Fibroblast of mammary gland (primary cell): ENCODE measurements at regions not wholly inside any gene's neighbourhood (a gene's known extent, or its start where the extent isn't known, plus 50 kb on each side); places are given as distances from the start of the nearest gene placed in this dataset.
"Not testable (repeated sequence)": the region's sequence is repeated elsewhere in the genome, so short reads cannot be mapped to it uniquely, and the experiment has no call there.

Experiments used
- DNase-seq: peaks from one replicate; pipeline ENCODE4 v3.0.0-alpha.2; 2010; ENCODE audit warnings: low read depth
- H3K4me3 ChIP-seq: 2 replicates; pipeline ENCODE4 v1.5.1; 2011; ENCODE audit warnings: low read depth, mild to moderate bottlenecking, low read length, moderate library complexity; ENCODE audit not compliant: control insufficient read depth
- CTCF ChIP-seq: conservative IDR thresholded peaks from 2 replicates; pipeline ENCODE4 v1.5.1; 2011; ENCODE audit warnings: low read depth, low read length, inconsistent platforms; ENCODE audit not compliant: control insufficient read depth, insufficient read depth

GRCh38 chr12:46590991-46591703 lies 218.6 kb upstream of the SLC38A2 start:
- H3K4me3 ChIP-seq = no peak overlapping the region
- TF ChIP-seq CTCF = no peak
- DNase-seq = no peak

- TF ChIP-seq CTCF = no peak
- DNase-seq = peak; percentile 65
- no peak overlapping the region for H3K4me3 ChIP-seq
These were observed 213.5 kb upstream of the SLC38A2 start for GRCh38 chr12:46585854-46586621.

GRCh38 chr12:46584098-46584497 lies 211.5 kb upstream of the SLC38A2 start:
- not testable (repeated sequence) for DNase-seq, H3K4me3 ChIP-seq

- not testable (repeated sequence) for DNase-seq, H3K4me3 ChIP-seq
These were observed 209.4 kb upstream of the SLC38A2 start for GRCh38 chr12:46581990-46582389.

GRCh38 chr12:46580445-46580844 lies 207.9 kb upstream of the SLC38A2 start:
- DNase-seq = no peak
- no peak overlapping the region for H3K4me3 ChIP-seq
- no peak for TF ChIP-seq CTCF

GRCh38 chr12:46579474-46579873 lies 206.9 kb upstream of the SLC38A2 start:
- H3K4me3 ChIP-seq = no peak overlapping the region
- DNase-seq = no peak
- TF ChIP-seq CTCF = no peak

GRCh38 chr12:46578190-46578982 lies 205.8 kb upstream of the SLC38A2 start:
- DNase-seq = no peak
- no peak for TF ChIP-seq CTCF
- no peak overlapping the region for H3K4me3 ChIP-seq
